NCI-H345 treated with DMSO at 0.1 percent for 48 hours (cell line): ENCODE measurements at regions not wholly inside any gene's neighbourhood (a gene's known extent, or its start where the extent isn't known, plus 50 kb on each side); places are given as distances from the start of the nearest gene placed in this dataset.

ENCODE experiments used
- DNase-seq: peaks from one replicate; lab custom pipeline; 2025; ENCODE audit not compliant: unreplicated experiment; lab: John Stamatoyannopoulos, UW

GRCh38 chr11:105197071-105197815 is 57.7 kb upstream of the CARD18 start:
- no peak for DNase-seq

- DNase-seq = no peak
Observed at GRCh38 chr11:105193260-105193659, 53.7 kb upstream of the CARD18 start.

GRCh38 chr11:105192115-105192514 is 52.5 kb upstream of the CARD18 start:
- no peak for DNase-seq

DNA sequence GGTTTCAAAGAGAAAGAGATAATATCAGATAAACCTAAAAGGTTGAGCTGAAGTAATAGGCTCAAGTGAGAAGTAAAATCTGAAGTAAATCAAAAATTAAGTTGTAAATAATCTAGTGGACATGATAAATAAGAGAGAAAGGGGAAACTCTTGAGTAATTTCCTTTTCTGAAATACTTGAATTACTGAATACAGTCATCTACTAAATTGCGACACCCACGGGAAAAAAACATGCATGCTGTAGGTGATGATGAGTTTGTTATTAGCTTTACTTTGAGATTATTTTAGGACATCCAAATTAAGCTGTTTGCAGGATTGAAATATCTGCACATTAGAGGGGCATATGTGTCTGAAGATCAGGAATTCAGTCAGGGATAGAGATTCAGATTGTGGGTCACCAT is 50.0 kb upstream of the CARD18 start:
- DNase-seq = no peak
